ENCODE measurements at regions not wholly inside any gene's neighbourhood (a gene's known extent, or its start where the extent isn't known, plus 50 kb on each side); places are given as distances from the start of the nearest gene placed in this dataset.

DNA sequence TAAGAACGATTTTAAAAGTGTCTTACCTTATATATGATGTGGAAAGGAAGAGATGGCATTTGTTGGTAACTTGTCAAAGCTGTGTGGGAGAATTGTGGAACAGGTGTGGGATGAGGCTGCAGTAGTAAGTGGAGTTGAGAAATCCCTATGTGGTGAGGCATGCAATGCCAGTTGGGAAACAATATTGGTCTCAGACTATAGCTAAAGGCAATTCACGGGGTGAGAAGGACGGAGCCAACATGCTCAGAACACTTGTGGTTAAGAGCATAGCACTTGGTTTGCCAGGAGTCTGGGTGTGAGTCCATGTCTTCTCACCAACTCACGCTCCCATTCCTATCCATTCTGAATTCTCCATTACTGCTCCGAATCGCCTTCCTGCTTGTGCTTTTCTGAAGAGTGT is 615.6 kb upstream of the ADAMTS9 start:
- Histone ChIP-seq H3K4me3 (ENCODE audit: insufficient read depth in 1 of 2, low read depth in 1 of 2, low read length in 2 of 2) (no peak overlapping the region), H2BK5ac (ENCODE audit: low read depth, low read length, poor library complexity, severe bottlenecking) (no peak overlapping the region), H2AFZ (ENCODE audit: low read depth, low read length) (no peak overlapping the region), H3K9ac (ENCODE audit: low read length) (no peak overlapping the region), H2BK15ac (ENCODE audit: low read depth, poor library complexity, severe bottlenecking) (no peak overlapping the region), H4K91ac (ENCODE audit: low read length) (no peak overlapping the region), H4K8ac (ENCODE audit: low read length) (no peak overlapping the region), H3K4me1 (ENCODE audit: control insufficient read depth, insufficient read depth, low read depth, low read length) (no peaks in the 10 kb centered on the region), H3K14ac (ENCODE audit: low read length in 2 of 2) (no peak overlapping the region), H3K36me3 (ENCODE audit: control insufficient read depth in 1 of 2, insufficient read depth in 2 of 2, low read depth in 1 of 2, low read length in 2 of 2) (no peaks in the 10 kb centered on the region), H3K23ac (ENCODE audit: low read length in 2 of 2) (no peak overlapping the region), H2AK5ac (ENCODE audit: low read length, severe bottlenecking) (no peak overlapping the region), H3K4me2 (ENCODE audit: low read length, poor library complexity, severe bottlenecking) (no peak overlapping the region), H3K27me3 (ENCODE audit: control insufficient read depth in 1 of 2, insufficient read depth in 1 of 2, low read length in 2 of 2) (peaks cover 4 to 5% of the 10 kb centered on the region in 2 experiments), H2BK120ac (ENCODE audit: low read depth, low read length) (no peak overlapping the region), H3K9me3 (ENCODE audit: control insufficient read depth, low read length) (no peaks in the 10 kb centered on the region), H3K18ac (ENCODE audit: low read depth in 1 of 2, low read length in 2 of 2) (no peak overlapping the region), H2BK12ac (ENCODE audit: low read length in 2 of 2) (no peak overlapping the region), H3K79me1 (replicated peaks; ENCODE audit: low read length, poor library complexity, severe bottlenecking) (no peaks in the 10 kb centered on the region), H3K27ac (ENCODE audit: low read length, poor library complexity, severe bottlenecking) (no peak overlapping the region), H3K4ac (ENCODE audit: low read depth in 1 of 2, low read length in 2 of 2) (no peak overlapping the region)
- DNase-seq, result no peak
- 82% methylated on average over 6 of the region's 6 CpGs for WGBS

DNA sequence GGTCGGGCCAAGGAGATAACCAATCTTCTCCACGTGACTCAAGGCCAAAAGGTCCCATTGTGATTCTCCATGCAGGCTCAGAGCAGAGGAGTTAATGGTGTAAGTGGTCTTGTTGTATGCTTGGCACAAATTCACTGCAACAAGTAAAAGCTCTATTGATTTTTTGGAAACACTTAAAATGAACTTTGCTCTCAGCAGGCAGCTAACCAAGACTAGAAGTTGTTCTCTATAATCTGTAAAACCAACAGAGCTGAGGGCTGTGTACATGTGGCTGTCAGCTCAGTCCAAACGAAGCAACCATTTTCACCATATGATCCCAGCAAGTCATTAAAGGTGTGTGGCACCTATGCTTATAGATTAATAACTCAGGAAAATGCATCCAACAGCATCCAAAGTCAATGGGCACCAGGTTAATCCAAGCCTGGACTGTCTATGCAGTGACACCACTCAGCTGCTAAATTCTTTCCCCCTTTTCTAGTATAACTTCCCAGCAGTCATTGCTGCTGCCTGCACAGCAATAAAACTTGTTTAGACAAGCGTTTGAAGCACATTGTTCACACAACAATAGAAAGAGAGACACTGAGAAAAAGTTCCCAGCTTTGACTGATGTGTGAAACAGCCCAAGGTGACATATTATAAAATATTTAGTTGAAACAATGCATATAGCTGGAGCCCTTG is 603.8 kb upstream of the ADAMTS9 start:
- no peak overlapping the region for H2AK5ac ChIP-seq (ENCODE audit: low read length, severe bottlenecking)
- no peak overlapping the region for H4K8ac ChIP-seq (ENCODE audit: low read length)
- no peak overlapping the region for H2BK120ac ChIP-seq (ENCODE audit: low read depth, low read length)
- H3K4me2 ChIP-seq (ENCODE audit: low read length, poor library complexity, severe bottlenecking), result no peak overlapping the region
- H3K4me3 ChIP-seq (ENCODE audit: insufficient read depth in 1 of 2, low read depth in 1 of 2, low read length in 2 of 2), result no peak overlapping the region
- no peak overlapping the region for H3K27ac ChIP-seq (ENCODE audit: low read length, poor library complexity, severe bottlenecking)
- no peaks in the 10 kb centered on the region for H3K4me1 ChIP-seq (ENCODE audit: control insufficient read depth, insufficient read depth, low read depth, low read length)
- no peak overlapping the region for H2AFZ ChIP-seq (ENCODE audit: low read depth, low read length)
- no peaks in the 10 kb centered on the region for H3K79me1 ChIP-seq (replicated peaks; ENCODE audit: low read length, poor library complexity, severe bottlenecking)
- H3K36me3 ChIP-seq (ENCODE audit: control insufficient read depth in 1 of 2, insufficient read depth in 2 of 2, low read depth in 1 of 2, low read length in 2 of 2), result no peaks in the 10 kb centered on the region
- H3K9me3 ChIP-seq (ENCODE audit: control insufficient read depth, low read length), result no peaks in the 10 kb centered on the region
- H3K27me3 ChIP-seq (ENCODE audit: control insufficient read depth in 1 of 2, insufficient read depth in 1 of 2, low read length in 2 of 2), result peaks cover 0 to 4% of the 10 kb centered on the region in 2 experiments
- H2BK15ac ChIP-seq (ENCODE audit: low read depth, poor library complexity, severe bottlenecking), result no peak overlapping the region
- no peak overlapping the region for H3K9ac ChIP-seq (ENCODE audit: low read length)
- H3K18ac ChIP-seq (ENCODE audit: low read depth in 1 of 2, low read length in 2 of 2), result no peak overlapping the region
- H2BK12ac ChIP-seq (ENCODE audit: low read length in 2 of 2), result no peak overlapping the region
- no peak overlapping the region for H4K91ac ChIP-seq (ENCODE audit: low read length)
- no peak overlapping the region for H3K4ac ChIP-seq (ENCODE audit: low read depth in 1 of 2, low read length in 2 of 2)
- no peak for DNase-seq
- H2BK5ac ChIP-seq (ENCODE audit: low read depth, low read length, poor library complexity, severe bottlenecking), result no peak overlapping the region
- no peak overlapping the region for H3K14ac ChIP-seq (ENCODE audit: low read length in 2 of 2)
- H3K23ac ChIP-seq (ENCODE audit: low read length in 2 of 2), result no peak overlapping the region
- 80% methylated on average over 3 of the region's 4 CpGs for WGBS

DNA sequence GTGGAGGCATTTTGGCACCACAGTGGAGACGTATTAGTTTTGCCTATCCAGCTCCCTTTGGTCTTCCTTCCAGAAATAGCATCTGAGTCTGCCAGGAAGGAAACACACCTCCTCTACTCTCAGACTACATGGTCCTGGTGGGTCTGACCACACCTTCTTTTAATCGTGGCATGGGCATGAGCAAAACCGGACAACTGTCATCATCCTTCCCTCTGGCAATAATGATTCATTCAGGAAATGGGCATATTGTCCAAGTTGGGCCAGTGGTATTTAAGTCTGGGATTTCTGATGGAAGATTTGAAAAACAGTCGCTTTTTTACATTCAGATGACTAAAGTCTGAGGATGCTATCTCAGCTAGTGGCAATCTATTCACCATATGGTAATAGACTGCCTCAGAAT is 601.0 kb upstream of the ADAMTS9 start:
- 84% methylated on average over 2 of the region's 4 CpGs for WGBS
- DNase-seq, result no peak
- H3K18ac ChIP-seq (ENCODE audit: low read depth in 1 of 2, low read length in 2 of 2), result no peak overlapping the region
- H3K4me2 ChIP-seq (ENCODE audit: low read length, poor library complexity, severe bottlenecking), result no peak overlapping the region
- no peak overlapping the region for H2BK12ac ChIP-seq (ENCODE audit: low read length in 2 of 2)
- no peak overlapping the region for H4K91ac ChIP-seq (ENCODE audit: low read length)
- H2BK120ac ChIP-seq (ENCODE audit: low read depth, low read length), result no peak overlapping the region
- no peak overlapping the region for H3K9ac ChIP-seq (ENCODE audit: low read length)
- H3K9me3 ChIP-seq (ENCODE audit: control insufficient read depth, low read length), result no peaks in the 10 kb centered on the region
- no peak overlapping the region for H3K4me3 ChIP-seq (ENCODE audit: insufficient read depth in 1 of 2, low read depth in 1 of 2, low read length in 2 of 2)
- no peak overlapping the region for H4K8ac ChIP-seq (ENCODE audit: low read length)
- H3K36me3 ChIP-seq (ENCODE audit: control insufficient read depth in 1 of 2, insufficient read depth in 2 of 2, low read depth in 1 of 2, low read length in 2 of 2), result no peaks in the 10 kb centered on the region
- H2AK5ac ChIP-seq (ENCODE audit: low read length, severe bottlenecking), result no peak overlapping the region
- no peak overlapping the region for H3K27ac ChIP-seq (ENCODE audit: low read length, poor library complexity, severe bottlenecking)
- no peak overlapping the region for H2AFZ ChIP-seq (ENCODE audit: low read depth, low read length)
- H3K4ac ChIP-seq (ENCODE audit: low read depth in 1 of 2, low read length in 2 of 2), result no peak overlapping the region
- H2BK5ac ChIP-seq (ENCODE audit: low read depth, low read length, poor library complexity, severe bottlenecking), result no peak overlapping the region
- H3K4me1 ChIP-seq (ENCODE audit: control insufficient read depth, insufficient read depth, low read depth, low read length), result no peaks in the 10 kb centered on the region
- H3K23ac ChIP-seq (ENCODE audit: low read length in 2 of 2), result no peak overlapping the region
- H3K79me1 ChIP-seq (replicated peaks; ENCODE audit: low read length, poor library complexity, severe bottlenecking), result no peaks in the 10 kb centered on the region
- peaks cover 2 to 15% of the 10 kb centered on the region in 2 experiments for H3K27me3 ChIP-seq (ENCODE audit: control insufficient read depth in 1 of 2, insufficient read depth in 1 of 2, low read length in 2 of 2)
- no peak overlapping the region for H3K14ac ChIP-seq (ENCODE audit: low read length in 2 of 2)
- H2BK15ac ChIP-seq (ENCODE audit: low read depth, poor library complexity, severe bottlenecking), result no peak overlapping the region

DNA sequence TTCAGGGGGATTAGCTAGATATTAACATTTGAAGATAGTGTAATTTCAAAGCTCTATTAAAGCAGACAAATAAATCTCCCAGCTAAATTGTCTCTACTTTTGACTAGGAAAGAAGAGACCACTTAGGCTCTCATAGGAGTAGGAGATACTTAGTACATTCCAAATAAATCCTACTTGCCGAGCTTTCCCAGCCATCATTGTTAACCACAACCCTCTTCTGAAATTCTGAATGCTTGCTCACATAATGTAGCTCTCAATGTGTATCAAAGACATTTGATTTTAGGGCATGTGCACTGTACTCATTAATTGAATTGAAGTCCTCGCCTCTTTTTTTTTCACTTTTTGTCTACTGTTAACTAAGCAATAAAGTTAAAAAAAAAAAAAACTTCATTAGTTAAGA is 598.2 kb upstream of the ADAMTS9 start:
- Histone ChIP-seq H2AK5ac (ENCODE audit: low read length, severe bottlenecking) (no peak overlapping the region), H4K8ac (ENCODE audit: low read length) (no peak overlapping the region), H3K79me1 (replicated peaks; ENCODE audit: low read length, poor library complexity, severe bottlenecking) (no peaks in the 10 kb centered on the region), H3K27me3 (ENCODE audit: control insufficient read depth in 1 of 2, insufficient read depth in 1 of 2, low read length in 2 of 2) (peaks cover 9 to 18% of the 10 kb centered on the region in 2 experiments), H3K9ac (ENCODE audit: low read length) (no peak overlapping the region), H3K9me3 (ENCODE audit: control insufficient read depth, low read length) (no peaks in the 10 kb centered on the region), H3K4me2 (ENCODE audit: low read length, poor library complexity, severe bottlenecking) (no peak overlapping the region), H2BK12ac (ENCODE audit: low read length in 2 of 2) (no peak overlapping the region), H2BK5ac (ENCODE audit: low read depth, low read length, poor library complexity, severe bottlenecking) (no peak overlapping the region), H2AFZ (ENCODE audit: low read depth, low read length) (no peak overlapping the region), H3K27ac (ENCODE audit: low read length, poor library complexity, severe bottlenecking) (no peak overlapping the region), H3K4me3 (ENCODE audit: insufficient read depth in 1 of 2, low read depth in 1 of 2, low read length in 2 of 2) (no peak overlapping the region), H3K18ac (ENCODE audit: low read depth in 1 of 2, low read length in 2 of 2) (no peak overlapping the region), H3K14ac (ENCODE audit: low read length in 2 of 2) (no peak overlapping the region), H3K23ac (ENCODE audit: low read length in 2 of 2) (no peak overlapping the region), H3K4me1 (ENCODE audit: control insufficient read depth, insufficient read depth, low read depth, low read length) (no peaks in the 10 kb centered on the region), H2BK15ac (ENCODE audit: low read depth, poor library complexity, severe bottlenecking) (no peak overlapping the region), H2BK120ac (ENCODE audit: low read depth, low read length) (no peak overlapping the region), H3K36me3 (ENCODE audit: control insufficient read depth in 1 of 2, insufficient read depth in 2 of 2, low read depth in 1 of 2, low read length in 2 of 2) (no peaks in the 10 kb centered on the region), H3K4ac (ENCODE audit: low read depth in 1 of 2, low read length in 2 of 2) (no peak overlapping the region), H4K91ac (ENCODE audit: low read length) (no peak overlapping the region)
- WGBS, result no CpG with 5 or more reads among the region's 2 CpGs
- no peak for DNase-seq
